Activated naive CD8-positive, alpha-beta T cell treated with anti-CD3 and anti-CD28 coated beads for 36 hours (primary cell): ENCODE measurements at regions not wholly inside any gene's neighbourhood (a gene's known extent, or its start where the extent isn't known, plus 50 kb on each side); places are given as distances from the start of the nearest gene placed in this dataset.
"Not testable (repeated sequence)": the region's sequence is repeated elsewhere in the genome, so short reads cannot be mapped to it uniquely, and the experiment has no call there.

Experiments
- DNase-seq: peaks from one replicate; pipeline ENCODE4 v3.0.0; 2021
- H3K27ac Mint-ChIP-seq: one replicate; pipeline ENCODE4 v1.8.0; 2022; ENCODE audit warnings: mild to moderate bottlenecking, moderate library complexity, mixed read lengths
- H3K27me3 Mint-ChIP-seq: one replicate; pipeline ENCODE4 v1.8.0; 2022; ENCODE audit warnings: mild to moderate bottlenecking, mixed read lengths
- H3K36me3 Mint-ChIP-seq: one replicate; pipeline ENCODE4 v1.8.0; 2021; ENCODE audit warnings: mild to moderate bottlenecking, mixed read lengths
- H3K4me1 Mint-ChIP-seq: one replicate; pipeline ENCODE4 v1.8.0; 2021; ENCODE audit warnings: mixed read lengths
- H3K4me3 Mint-ChIP-seq: one replicate; pipeline ENCODE4 v1.8.0; 2022; ENCODE audit warnings: mild to moderate bottlenecking, moderate library complexity, mixed read lengths
- H3K9me3 Mint-ChIP-seq: one replicate; pipeline ENCODE4 v1.8.0; 2022; ENCODE audit warnings: mixed read lengths

GRCh38 chr6:25155211-25155610, 124.0 kb upstream of the CARMIL1 start:
- no peak overlapping the region for H3K27ac Mint-ChIP-seq

GRCh38 chr6:25156123-25156522, 123.1 kb upstream of the CARMIL1 start:
- no peak overlapping the region for H3K4me3 Mint-ChIP-seq
- DNase-seq, result no peak
- peaks cover 13% of the 10 kb centered on the region for H3K4me1 Mint-ChIP-seq
- no peaks in the 10 kb centered on the region for H3K27me3 Mint-ChIP-seq
- H3K9me3 Mint-ChIP-seq, result peaks cover 11% of the 10 kb centered on the region
- peaks cover 11% of the 10 kb centered on the region for H3K36me3 Mint-ChIP-seq
- H3K27ac Mint-ChIP-seq, result no peak overlapping the region

More at GRCh38 chr6:25155211-25155610, 124.0 kb upstream of the CARMIL1 start:
- DNase-seq, result no peak
- Mint-ChIP-seq H3K4me3 (no peak overlapping the region), H3K36me3 (peaks cover 11% of the 10 kb centered on the region), H3K9me3 (peaks cover 13% of the 10 kb centered on the region), H3K4me1 (peaks cover 15% of the 10 kb centered on the region), H3K27me3 (no peaks in the 10 kb centered on the region)

- peaks cover 11% of the 10 kb centered on the region for H3K36me3 Mint-ChIP-seq
- no peak overlapping the region for H3K27ac Mint-ChIP-seq
- peaks cover 5% of the 10 kb centered on the region for H3K4me1 Mint-ChIP-seq
- no peak overlapping the region for H3K4me3 Mint-ChIP-seq
- no peaks in the 10 kb centered on the region for H3K27me3 Mint-ChIP-seq
- peaks cover 11% of the 10 kb centered on the region for H3K9me3 Mint-ChIP-seq
- DNase-seq, result no peak
These were observed 122.0 kb upstream of the CARMIL1 start for GRCh38 chr6:25157183-25157582.

GRCh38 chr6:25157842-25158241, 121.3 kb upstream of the CARMIL1 start:
- Mint-ChIP-seq H3K36me3 (peaks cover 11% of the 10 kb centered on the region), H3K27ac (no peak overlapping the region), H3K9me3 (peaks cover 11% of the 10 kb centered on the region), H3K4me1 (peaks cover 5% of the 10 kb centered on the region), H3K4me3 (no peak overlapping the region), H3K27me3 (no peaks in the 10 kb centered on the region)
- no peak for DNase-seq

DNA sequence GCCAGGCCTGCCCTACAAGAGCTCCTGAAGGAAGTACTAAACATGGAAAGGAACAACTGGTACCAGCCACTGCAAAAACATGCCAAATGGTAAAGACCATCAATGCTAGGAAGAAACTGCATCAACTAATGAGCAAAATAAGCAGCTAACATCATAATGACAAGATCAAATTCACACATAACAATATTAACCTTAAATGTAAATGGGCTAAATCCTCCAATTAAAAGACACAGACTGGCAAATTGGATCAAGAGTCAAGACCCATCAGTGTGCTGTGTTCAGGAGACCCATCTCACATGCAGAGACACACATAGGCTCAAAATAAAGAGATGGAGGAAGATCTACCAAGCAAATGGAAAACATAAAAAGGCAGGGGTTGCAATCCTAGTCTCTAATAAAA, 119.0 kb upstream of the CARMIL1 start:
- not testable (repeated sequence) for H3K27ac Mint-ChIP-seq, H3K4me3 Mint-ChIP-seq, H3K27me3 Mint-ChIP-seq, H3K4me1 Mint-ChIP-seq, DNase-seq
- H3K9me3 Mint-ChIP-seq, result peaks cover 15% of the 10 kb centered on the region
- peaks cover 17% of the 10 kb centered on the region for H3K36me3 Mint-ChIP-seq

- Mint-ChIP-seq H3K36me3 (peaks cover 9% of the 10 kb centered on the region), H3K27me3 (peaks cover 8% of the 10 kb centered on the region), H3K4me1 (peaks cover 35% of the 10 kb centered on the region), H3K27ac (no peak overlapping the region), H3K4me3 (no peak overlapping the region), H3K9me3 (peaks cover 4% of the 10 kb centered on the region)
- no peak for DNase-seq
These were observed 114.0 kb upstream of the CARMIL1 start for GRCh38 chr6:25165177-25165576.

- Mint-ChIP-seq H3K27ac (no peak overlapping the region), H3K4me1 (peaks cover 40% of the 10 kb centered on the region), H3K27me3 (peaks cover 8% of the 10 kb centered on the region), H3K36me3 (peaks cover 9% of the 10 kb centered on the region), H3K4me3 (no peak overlapping the region), H3K9me3 (peaks cover 4% of the 10 kb centered on the region)
- DNase-seq, result no peak
These were observed 113.4 kb upstream of the CARMIL1 start for GRCh38 chr6:25165800-25166199.

- peaks cover 48% of the 10 kb centered on the region for H3K4me1 Mint-ChIP-seq
- peaks cover 9% of the 10 kb centered on the region for H3K36me3 Mint-ChIP-seq
- H3K27me3 Mint-ChIP-seq, result peaks cover 8% of the 10 kb centered on the region
- H3K9me3 Mint-ChIP-seq, result peaks cover 4% of the 10 kb centered on the region
- no peak for DNase-seq
- no peak overlapping the region for H3K27ac Mint-ChIP-seq
- H3K4me3 Mint-ChIP-seq, result no peak overlapping the region
These were observed 112.0 kb upstream of the CARMIL1 start for GRCh38 chr6:25166955-25167748.

GRCh38 chr6:25167961-25168360, 111.2 kb upstream of the CARMIL1 start:
- Mint-ChIP-seq H3K4me3 (no peak overlapping the region), H3K27me3 (peaks cover 11% of the 10 kb centered on the region), H3K27ac (no peak overlapping the region), H3K36me3 (peaks cover 9% of the 10 kb centered on the region), H3K9me3 (peaks cover 4% of the 10 kb centered on the region), H3K4me1 (peaks cover 51% of the 10 kb centered on the region)
- no peak for DNase-seq

DNA sequence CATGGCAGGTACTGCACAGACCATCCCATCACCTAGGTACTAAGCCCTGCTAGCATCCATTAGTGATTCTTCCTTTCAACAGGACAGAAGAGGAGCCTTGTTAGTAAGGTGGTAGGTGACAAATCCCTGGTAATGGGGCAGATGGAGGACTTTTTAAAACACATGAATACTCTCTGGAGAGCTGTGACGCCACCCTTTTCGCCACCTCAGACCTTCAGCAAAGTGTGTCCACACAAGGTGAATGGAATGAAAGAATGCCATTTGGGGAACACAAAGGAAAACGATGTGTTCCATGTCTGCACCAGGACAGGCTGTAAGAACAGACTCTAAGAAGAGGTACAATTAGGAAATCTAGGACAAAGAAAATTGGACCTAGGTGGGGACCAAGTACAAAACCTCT, 110.5 kb upstream of the CARMIL1 start:
- no peak for DNase-seq
- peaks cover 11% of the 10 kb centered on the region for H3K27me3 Mint-ChIP-seq
- no peak overlapping the region for H3K27ac Mint-ChIP-seq
- H3K9me3 Mint-ChIP-seq, result peaks cover 4% of the 10 kb centered on the region
- peaks cover 9% of the 10 kb centered on the region for H3K36me3 Mint-ChIP-seq
- peaks cover 54% of the 10 kb centered on the region for H3K4me1 Mint-ChIP-seq
- H3K4me3 Mint-ChIP-seq, result no peak overlapping the region

DNA sequence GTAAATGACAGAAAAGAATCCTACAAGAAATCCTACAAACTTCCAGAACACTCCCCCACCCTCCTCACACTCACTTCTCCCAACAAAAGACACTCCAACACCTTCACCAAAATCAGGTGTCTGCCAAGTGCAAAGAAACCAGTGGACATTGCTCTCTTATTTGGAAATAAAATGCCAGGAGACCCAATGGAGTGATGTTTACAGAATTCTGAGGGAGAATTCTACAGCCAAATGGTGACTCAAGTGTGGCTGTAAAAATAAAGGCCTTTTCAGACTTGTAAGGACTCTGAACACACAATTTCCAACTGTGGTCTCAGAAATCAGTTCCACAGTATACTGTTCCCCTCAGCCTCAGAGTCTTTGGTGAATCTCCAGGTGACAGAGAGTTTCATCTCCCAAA, 109.6 kb upstream of the CARMIL1 start:
- Mint-ChIP-seq H3K27me3 (peaks cover 9% of the 10 kb centered on the region), H3K4me1 (peaks cover 59% of the 10 kb centered on the region), H3K4me3 (no peak overlapping the region), H3K36me3 (peaks cover 7% of the 10 kb centered on the region), H3K27ac (no peak overlapping the region), H3K9me3 (peaks cover 1% of the 10 kb centered on the region)
- no peak for DNase-seq

DNA sequence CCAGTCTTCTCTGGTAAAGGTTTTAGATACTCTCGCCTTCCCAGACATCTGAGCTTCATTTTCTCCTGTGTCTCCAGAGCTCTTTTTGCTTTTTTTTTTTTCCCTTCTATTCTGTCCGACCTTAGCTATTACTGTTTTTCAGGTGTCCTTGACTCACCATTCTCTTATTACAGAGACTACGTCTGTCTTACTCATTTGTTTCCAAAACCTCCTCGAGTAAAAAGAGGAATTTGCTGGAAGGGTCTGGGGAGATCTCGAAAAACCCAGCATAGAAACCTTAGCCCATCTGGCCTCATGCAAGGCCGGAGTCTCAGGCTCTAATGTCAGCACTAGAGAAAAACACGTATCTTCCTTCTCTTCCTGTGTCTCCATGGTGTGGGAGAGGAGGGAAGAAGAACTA, 109.2 kb upstream of the CARMIL1 start:
- H3K36me3 Mint-ChIP-seq, result peaks cover 3% of the 10 kb centered on the region
- no peak for DNase-seq
- H3K27me3 Mint-ChIP-seq, result peaks cover 8% of the 10 kb centered on the region
- H3K4me1 Mint-ChIP-seq, result peaks cover 60% of the 10 kb centered on the region
- peak overlapping the region; percentile 10 for H3K27ac Mint-ChIP-seq
- no peak overlapping the region for H3K4me3 Mint-ChIP-seq
- H3K9me3 Mint-ChIP-seq, result no peaks in the 10 kb centered on the region

- Mint-ChIP-seq H3K4me1 (peaks cover 57% of the 10 kb centered on the region), H3K36me3 (peaks cover 3% of the 10 kb centered on the region), H3K4me3 (no peak overlapping the region), H3K9me3 (no peaks in the 10 kb centered on the region), H3K27me3 (peaks cover 8% of the 10 kb centered on the region), H3K27ac (peak overlapping the region; percentile 62)
- DNase-seq, result no peak
These were observed 108.5 kb upstream of the CARMIL1 start for GRCh38 chr6:25170640-25171039.

- H3K27me3 Mint-ChIP-seq, result peaks cover 8% of the 10 kb centered on the region
- H3K4me3 Mint-ChIP-seq, result no peak overlapping the region
- peaks cover 53% of the 10 kb centered on the region for H3K4me1 Mint-ChIP-seq
- H3K36me3 Mint-ChIP-seq, result peaks cover 3% of the 10 kb centered on the region
- no peaks in the 10 kb centered on the region for H3K9me3 Mint-ChIP-seq
- no peak for DNase-seq
- peak overlapping the region; percentile 62 for H3K27ac Mint-ChIP-seq
These were observed 107.9 kb upstream of the CARMIL1 start for GRCh38 chr6:25171301-25171700.

DNA sequence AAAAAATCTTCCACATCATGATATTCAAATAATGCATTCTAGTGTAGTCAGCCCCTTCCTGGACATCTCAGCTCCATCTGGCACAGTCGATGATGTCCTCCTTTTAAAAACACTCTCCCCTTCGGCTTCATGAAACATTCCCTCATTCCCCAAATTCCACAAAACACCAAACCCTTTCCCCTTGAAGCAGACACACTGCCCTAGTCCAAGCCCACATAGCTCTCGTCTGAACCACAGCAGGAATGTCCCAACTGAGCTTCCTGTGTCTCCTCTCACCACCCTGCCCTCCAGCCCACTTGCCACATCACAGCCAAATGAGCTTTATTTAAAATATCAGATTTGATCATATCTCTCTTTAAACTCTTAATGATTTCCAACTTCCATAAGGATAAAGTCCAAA, 106.4 kb upstream of the CARMIL1 start:
- H3K4me3 Mint-ChIP-seq, result no peak overlapping the region
- peaks cover 8% of the 10 kb centered on the region for H3K27me3 Mint-ChIP-seq
- H3K9me3 Mint-ChIP-seq, result no peaks in the 10 kb centered on the region
- H3K27ac Mint-ChIP-seq, result no peak overlapping the region
- peaks cover 1% of the 10 kb centered on the region for H3K36me3 Mint-ChIP-seq
- no peak for DNase-seq
- H3K4me1 Mint-ChIP-seq, result peaks cover 48% of the 10 kb centered on the region

DNA sequence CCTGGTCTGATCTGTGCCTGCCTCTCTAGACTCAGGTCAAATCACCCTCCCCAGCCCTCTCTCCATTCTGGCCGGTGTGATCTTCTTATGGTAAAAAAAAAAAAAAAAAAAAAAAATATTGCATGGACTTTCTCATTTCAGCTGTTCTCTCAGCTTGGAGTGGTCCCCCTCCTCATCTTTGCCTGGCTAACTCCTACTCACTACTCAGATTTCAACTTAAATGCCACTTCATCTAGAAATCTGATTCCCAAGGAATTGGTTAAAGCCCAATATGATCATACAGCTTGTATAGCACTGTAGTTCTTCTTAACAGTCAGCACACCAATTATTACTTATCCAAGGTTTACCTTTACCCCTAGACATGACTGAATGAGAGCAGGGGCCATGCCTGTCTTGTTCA, 105.9 kb upstream of the CARMIL1 start:
- no peak overlapping the region for H3K4me3 Mint-ChIP-seq
- peaks cover 48% of the 10 kb centered on the region for H3K4me1 Mint-ChIP-seq
- H3K27me3 Mint-ChIP-seq, result peaks cover 8% of the 10 kb centered on the region
- DNase-seq, result no peak
- peaks cover 1% of the 10 kb centered on the region for H3K36me3 Mint-ChIP-seq
- no peak overlapping the region for H3K27ac Mint-ChIP-seq
- no peaks in the 10 kb centered on the region for H3K9me3 Mint-ChIP-seq
